Peyer's patch (tissue), 4 donors: ENCODE measurements at regions not wholly inside any gene's neighbourhood (a gene's known extent, or its start where the extent isn't known, plus 50 kb on each side); places are given as distances from the start of the nearest gene placed in this dataset.
"Not testable (repeated sequence)": the region's sequence is repeated elsewhere in the genome, so short reads cannot be mapped to it uniquely, and the experiment has no call there.

Experiments used
- DNase-seq, 3 donors: peaks; one replicate each; pipeline ENCODE4 v3.0.0-alpha.2; 2017 to 2019
- H3K27ac ChIP-seq, 4 donors: fragments of 200-600 bp; sonication (generic); one replicate each; pipeline ENCODE4 v1.5.1; 2016 to 2019
- H3K27me3 ChIP-seq, 2 donors: fragments of 200-600 bp; sonication (generic); one replicate each; pipeline ENCODE4 v1.5.1; 2019
- H3K36me3 ChIP-seq, 3 donors: fragments of 200-600 bp; sonication (generic); one replicate each; pipeline ENCODE4 v1.5.1; 2016 to 2019
- H3K4me1 ChIP-seq, 4 donors: fragments of 200-600 bp; sonication (generic); one replicate each; pipeline ENCODE4 v1.5.1; 2016 to 2019
- H3K4me3 ChIP-seq, 4 donors: fragments of 200-600 bp; sonication (generic); 1 replicate in 3 of 4; 2 replicates in 1 of 4; pipeline ENCODE4 v1.5.1; 2016 to 2019; ENCODE audit warnings: mild to moderate bottlenecking in 1 of 4
- H3K9me3 ChIP-seq, 4 donors: fragments of 200-600 bp; sonication (generic); one replicate each; pipeline ENCODE4 v1.5.1; 2016 to 2019; ENCODE audit warnings: mild to moderate bottlenecking in 1 of 4
- POLR2A ChIP-seq, 2 donors: fragments of 450-650 bp; IDR thresholded peaks; one replicate each; pipeline ENCODE4 v1.5.1; 2017; ENCODE audit warnings: antibody characterized with exemption in 2 of 2, mild to moderate bottlenecking in 2 of 2, moderate library complexity in 2 of 2
- TF ChIP-seq, protein P1 (sequence below), 6 experiments: fragments of 450-650 bp in 4 of 6; fragments of 200-600 bp in 2 of 6; sonication (generic) in 1 of 6; IDR thresholded peaks; one replicate each; pipeline ENCODE4 v1.5.1; 2017 to 2019; ENCODE audit warnings: antibody characterized with exemption in 6 of 6, mild to moderate bottlenecking in 3 of 6, moderate library complexity in 1 of 6

- not testable (repeated sequence) for H3K4me1 ChIP-seq, DNase-seq
These were observed 94.3 kb downstream of the KCNJ12 start for GRCh38 chr17:21470422-21470821.

DNA sequence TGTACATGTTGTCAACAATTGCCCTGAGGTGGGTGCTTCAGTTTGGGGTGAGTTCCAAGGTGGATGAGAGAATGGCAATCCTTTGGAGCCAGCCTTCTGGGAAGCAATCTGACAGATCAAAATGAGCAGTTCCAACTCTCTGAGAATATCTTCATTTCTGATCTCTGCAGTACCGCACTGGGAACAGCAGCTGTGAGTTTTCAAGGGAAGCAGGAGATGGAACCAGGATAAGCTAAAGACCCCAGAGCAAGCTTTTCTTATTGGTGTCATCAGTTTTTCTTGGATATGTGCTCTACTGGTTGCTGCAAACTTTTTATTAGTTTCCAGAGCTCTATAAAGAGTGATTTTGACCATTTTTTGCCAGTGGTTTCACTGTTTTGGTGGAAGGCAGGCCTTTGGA, 94.7 kb downstream of the KCNJ12 start:
- Histone ChIP-seq H3K27ac (no peak overlapping the region), H3K36me3 (no peaks in the 10 kb centered on the region), H3K27me3 (no peaks in the 10 kb centered on the region), H3K4me3 (no peak overlapping the region), H3K4me1 (no peaks in the 10 kb centered on the region), H3K9me3 (no peaks in the 10 kb centered on the region)
- no peak for TF ChIP-seq POLR2A (IDR thresholded peaks at IDR 0.05)
- TF ChIP-seq, protein P1, sequence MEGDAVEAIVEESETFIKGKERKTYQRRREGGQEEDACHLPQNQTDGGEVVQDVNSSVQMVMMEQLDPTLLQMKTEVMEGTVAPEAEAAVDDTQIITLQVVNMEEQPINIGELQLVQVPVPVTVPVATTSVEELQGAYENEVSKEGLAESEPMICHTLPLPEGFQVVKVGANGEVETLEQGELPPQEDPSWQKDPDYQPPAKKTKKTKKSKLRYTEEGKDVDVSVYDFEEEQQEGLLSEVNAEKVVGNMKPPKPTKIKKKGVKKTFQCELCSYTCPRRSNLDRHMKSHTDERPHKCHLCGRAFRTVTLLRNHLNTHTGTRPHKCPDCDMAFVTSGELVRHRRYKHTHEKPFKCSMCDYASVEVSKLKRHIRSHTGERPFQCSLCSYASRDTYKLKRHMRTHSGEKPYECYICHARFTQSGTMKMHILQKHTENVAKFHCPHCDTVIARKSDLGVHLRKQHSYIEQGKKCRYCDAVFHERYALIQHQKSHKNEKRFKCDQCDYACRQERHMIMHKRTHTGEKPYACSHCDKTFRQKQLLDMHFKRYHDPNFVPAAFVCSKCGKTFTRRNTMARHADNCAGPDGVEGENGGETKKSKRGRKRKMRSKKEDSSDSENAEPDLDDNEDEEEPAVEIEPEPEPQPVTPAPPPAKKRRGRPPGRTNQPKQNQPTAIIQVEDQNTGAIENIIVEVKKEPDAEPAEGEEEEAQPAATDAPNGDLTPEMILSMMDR (IDR thresholded peaks at IDR 0.05), result no peak
- no peak for DNase-seq

More at GRCh38 chr17:21470422-21470821, 94.3 kb downstream of the KCNJ12 start:
- H3K36me3 ChIP-seq, H3K27ac ChIP-seq, H3K9me3 ChIP-seq, H3K27me3 ChIP-seq, H3K4me3 ChIP-seq: not testable (repeated sequence)

- Histone ChIP-seq H3K4me3 (no peak overlapping the region), H3K27me3 (no peaks in the 10 kb centered on the region), H3K27ac (no peak overlapping the region), H3K9me3 (peaks cover 0 to 11% (median 3%) of the 10 kb centered on the region in 4 donors), H3K4me1 (no peaks in the 10 kb centered on the region), H3K36me3 (no peaks in the 10 kb centered on the region)
- DNase-seq, result no peak
- TF ChIP-seq, protein P1 (IDR thresholded peaks at IDR 0.05), result no peak
- no peak for TF ChIP-seq POLR2A (IDR thresholded peaks at IDR 0.05)
These were observed 98.7 kb downstream of the KCNJ12 start for GRCh38 chr17:21474815-21475214.

- peaks cover 0 to 11% (median 3%) of the 10 kb centered on the region in 4 donors for H3K9me3 ChIP-seq
- TF ChIP-seq, protein P1 (IDR thresholded peaks at IDR 0.05), result no peak
- TF ChIP-seq POLR2A (IDR thresholded peaks at IDR 0.05), result no peak
- no peak for DNase-seq
- H3K27ac ChIP-seq, result no peak overlapping the region
- no peaks in the 10 kb centered on the region for H3K36me3 ChIP-seq
- H3K4me1 ChIP-seq, result no peaks in the 10 kb centered on the region
- H3K27me3 ChIP-seq, result no peaks in the 10 kb centered on the region
- H3K4me3 ChIP-seq, result no peak overlapping the region
These were observed 99.4 kb downstream of the KCNJ12 start for GRCh38 chr17:21475571-21475970.

DNA sequence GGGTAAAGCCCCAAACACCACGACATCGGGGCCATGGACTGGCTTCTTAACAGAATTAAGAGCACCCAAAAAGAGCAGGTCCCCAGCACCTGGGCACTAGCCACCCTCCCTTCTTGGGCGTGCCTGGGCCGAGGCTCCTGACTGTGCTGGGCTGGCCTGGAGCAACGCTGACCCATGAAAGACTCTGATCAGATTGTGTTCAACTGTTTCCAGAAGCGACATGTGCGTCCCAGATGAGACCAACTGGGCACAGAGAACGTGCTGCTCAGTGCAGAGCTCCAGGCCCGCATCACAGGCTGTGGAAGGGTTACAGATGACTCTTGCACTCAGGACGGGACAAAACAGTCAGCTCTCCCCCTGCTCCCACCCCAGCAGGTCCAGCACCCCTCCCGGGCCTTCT, 100.7 kb downstream of the KCNJ12 start:
- H3K27me3 ChIP-seq, result no peaks in the 10 kb centered on the region
- no peak overlapping the region for H3K27ac ChIP-seq
- no peaks in the 10 kb centered on the region for H3K4me1 ChIP-seq
- peaks cover 0 to 11% (median 3%) of the 10 kb centered on the region in 4 donors for H3K9me3 ChIP-seq
- no peak for TF ChIP-seq POLR2A (IDR thresholded peaks at IDR 0.05)
- TF ChIP-seq, protein P1 (IDR thresholded peaks at IDR 0.05), result no peak
- H3K36me3 ChIP-seq, result no peaks in the 10 kb centered on the region
- no peak overlapping the region for H3K4me3 ChIP-seq
- DNase-seq, result no peak

- Histone ChIP-seq H3K9me3 (peaks cover 0 to 11% (median 3%) of the 10 kb centered on the region in 4 donors), H3K4me3 (no peak overlapping the region), H3K27me3 (no peaks in the 10 kb centered on the region), H3K4me1 (no peaks in the 10 kb centered on the region), H3K36me3 (no peaks in the 10 kb centered on the region), H3K27ac (no peak overlapping the region)
- TF ChIP-seq POLR2A (IDR thresholded peaks at IDR 0.05), result no peak
- TF ChIP-seq, protein P1 (IDR thresholded peaks at IDR 0.05), result no peak
- DNase-seq, result no peak
These were observed 106.2 kb downstream of the KCNJ12 start for GRCh38 chr17:21482189-21482865.

DNA sequence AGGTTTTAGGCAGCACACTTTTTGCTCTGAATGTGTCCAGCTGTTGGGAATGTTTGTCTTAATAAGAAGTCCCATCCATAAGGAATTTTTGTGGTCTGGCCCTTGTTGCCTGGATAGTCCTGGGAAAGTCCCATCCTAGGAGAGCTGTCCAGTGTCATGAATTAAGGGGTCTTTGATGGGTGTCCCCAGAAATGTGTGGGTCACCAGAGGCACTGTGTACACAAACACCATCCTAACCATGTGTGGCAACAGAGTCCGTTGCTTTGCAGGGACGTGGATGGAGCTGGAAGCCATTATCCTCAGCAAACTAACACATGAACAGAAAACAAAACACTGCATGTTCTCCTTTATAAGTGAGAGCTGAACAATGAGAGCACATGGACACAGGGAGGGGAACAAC, 111.9 kb downstream of the KCNJ12 start:
- not testable (repeated sequence) for H3K4me3 ChIP-seq, H3K9me3 ChIP-seq, DNase-seq, H3K4me1 ChIP-seq, H3K27ac ChIP-seq, H3K27me3 ChIP-seq, H3K36me3 ChIP-seq
